GM19324 (cell line): ENCODE measurements at regions not wholly inside any gene's neighbourhood (a gene's known extent, or its start where the extent isn't known, plus 50 kb on each side); places are given as distances from the start of the nearest gene placed in this dataset.

Experiments used
- ATAC-seq: cut with Tn5 transposase; IDR thresholded peaks from one replicate; pipeline ENCODE4 v1.9.1; 2021; ENCODE audit warnings: mild to moderate bottlenecking, moderate library complexity; ENCODE audit not compliant: unreplicated experiment, low FRiP score

DNA sequence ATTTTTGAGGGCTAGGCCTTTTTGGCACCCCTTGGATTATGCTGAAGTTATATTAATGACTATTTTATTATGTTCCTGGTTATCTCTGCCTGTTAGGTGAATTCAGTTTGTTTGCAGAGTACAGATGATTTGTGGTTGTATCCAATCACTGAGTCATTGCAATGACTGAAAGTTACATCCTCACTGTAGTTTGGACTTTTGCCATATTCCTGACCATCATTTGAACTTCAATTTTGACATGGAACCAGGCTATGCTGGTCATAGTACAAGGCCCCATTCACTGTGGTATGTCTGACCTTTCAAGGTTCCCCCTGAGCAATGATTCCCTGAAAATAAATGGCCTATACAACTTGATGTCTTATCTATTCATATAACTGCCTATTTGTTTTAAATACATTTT, 621.0 kb downstream of the CCER1 start:
- no peak for ATAC-seq

- no peak for ATAC-seq
These were observed 621.6 kb downstream of the CCER1 start for GRCh38 chr12:90333424-90333823.

DNA sequence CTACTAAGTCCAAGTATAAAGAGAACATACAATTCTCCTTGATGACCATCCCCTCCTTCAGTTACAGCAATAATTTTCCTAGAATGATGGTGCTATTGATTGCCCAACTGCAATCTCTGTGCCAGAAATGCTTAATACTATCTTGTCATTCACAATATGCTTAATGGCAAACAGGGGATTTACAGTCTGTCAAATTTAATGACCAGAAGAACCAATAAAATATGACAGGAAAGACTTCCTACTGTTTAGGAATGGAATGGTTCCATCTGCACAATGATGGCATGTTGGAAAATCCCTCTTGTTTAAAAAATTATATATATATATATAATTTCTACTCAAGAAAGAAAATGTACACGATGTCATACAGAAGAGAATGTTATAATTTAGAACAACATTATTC, 623.2 kb downstream of the CCER1 start:
- ATAC-seq: no peak

GRCh38 chr12:90331262-90331661, 622.6 kb upstream of the ATP2B1 start:
- no peak for ATAC-seq

GRCh38 chr12:90327793-90328743, 619.4 kb upstream of the ATP2B1 start:
- ATAC-seq: no peak

GRCh38 chr12:90323217-90323616, 614.6 kb upstream of the ATP2B1 start:
- ATAC-seq: no peak

- no peak for ATAC-seq
These were observed 613.4 kb upstream of the ATP2B1 start for GRCh38 chr12:90322006-90322405.

DNA sequence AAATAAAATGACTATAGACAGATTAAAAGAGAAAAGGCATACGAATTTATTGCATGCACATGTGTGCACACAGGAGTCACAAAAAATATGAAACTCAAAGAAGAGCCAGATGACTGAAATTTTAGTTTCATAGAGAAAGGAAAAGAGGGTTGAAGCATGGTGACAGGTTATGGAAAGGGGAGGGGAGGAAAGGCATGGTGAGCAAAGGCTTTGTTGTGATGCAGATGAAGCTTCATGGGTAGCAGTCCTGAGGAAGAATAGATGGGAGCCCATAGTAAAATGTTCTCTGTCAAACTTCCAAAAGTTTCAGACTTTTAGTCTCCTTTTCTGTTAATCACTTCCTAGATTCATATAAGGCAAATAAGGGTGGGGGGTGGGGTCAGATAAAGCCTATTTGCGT, 612.7 kb upstream of the ATP2B1 start:
- no peak for ATAC-seq

- ATAC-seq: no peak
These were observed 602.9 kb upstream of the ATP2B1 start for GRCh38 chr12:90311561-90311960.

DNA sequence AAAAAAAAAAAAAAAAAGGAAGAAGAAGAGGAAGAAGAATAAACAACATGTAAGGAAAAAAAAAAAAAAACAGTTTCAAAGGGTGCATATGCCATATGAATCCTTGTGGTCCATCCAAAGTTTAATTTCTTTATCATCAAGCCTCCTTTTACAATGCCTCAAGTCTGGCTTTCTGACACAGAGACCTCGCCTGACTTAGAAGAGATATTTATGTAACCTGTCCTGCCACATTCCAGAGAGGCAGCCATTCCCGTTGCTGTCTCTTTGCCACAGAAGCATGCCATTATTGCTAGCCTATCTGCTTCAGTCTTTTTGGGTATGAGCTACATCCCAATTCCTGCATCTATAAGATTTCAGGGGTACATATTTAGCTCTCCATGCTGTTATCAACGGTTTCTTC, 596.7 kb upstream of the ATP2B1 start:
- ATAC-seq: no peak

DNA sequence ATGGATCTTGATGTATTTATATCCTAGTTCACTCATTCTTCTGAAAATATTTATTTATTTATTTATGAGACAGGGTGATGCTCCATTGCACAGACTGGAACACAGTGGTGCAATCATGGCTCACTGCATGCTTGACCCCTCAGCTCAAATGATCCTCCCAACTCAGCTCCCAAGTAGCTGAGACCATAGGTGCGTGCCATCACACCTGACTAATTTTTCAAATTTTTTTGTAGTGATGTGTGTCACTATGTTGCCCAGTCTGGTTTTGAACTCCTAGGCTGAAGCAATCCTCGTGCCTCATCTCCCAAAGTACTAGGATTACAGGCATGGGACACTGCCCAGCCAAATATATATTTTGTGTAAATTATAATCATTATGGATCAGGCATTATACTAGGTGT, 595.6 kb upstream of the ATP2B1 start:
- ATAC-seq: no peak

DNA sequence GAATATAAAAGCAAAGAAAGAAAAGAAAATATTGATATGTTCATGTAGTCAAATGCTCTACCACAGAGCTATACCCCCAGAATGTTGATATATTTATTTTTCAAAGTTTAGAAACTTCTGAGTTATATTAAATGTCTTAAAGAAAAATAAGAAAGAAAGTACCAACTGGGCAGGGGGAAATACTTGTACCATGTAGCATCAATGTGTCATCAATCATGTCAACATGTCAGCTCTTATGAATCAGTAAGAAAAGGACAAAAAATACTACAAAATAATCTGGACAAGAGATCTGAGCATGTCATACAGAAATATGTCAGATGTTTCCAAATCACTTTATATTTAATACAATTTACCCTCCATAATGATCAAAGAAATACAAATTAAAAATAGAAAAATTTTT, 595.1 kb upstream of the ATP2B1 start:
- no peak for ATAC-seq

GRCh38 chr12:90301561-90302133, 593.0 kb upstream of the ATP2B1 start:
- ATAC-seq: no peak

- ATAC-seq: no peak
These were observed 592.5 kb upstream of the ATP2B1 start for GRCh38 chr12:90301095-90301494.

GRCh38 chr12:90299666-90300065, 591.0 kb upstream of the ATP2B1 start:
- peak; percentile 11 for ATAC-seq

DNA sequence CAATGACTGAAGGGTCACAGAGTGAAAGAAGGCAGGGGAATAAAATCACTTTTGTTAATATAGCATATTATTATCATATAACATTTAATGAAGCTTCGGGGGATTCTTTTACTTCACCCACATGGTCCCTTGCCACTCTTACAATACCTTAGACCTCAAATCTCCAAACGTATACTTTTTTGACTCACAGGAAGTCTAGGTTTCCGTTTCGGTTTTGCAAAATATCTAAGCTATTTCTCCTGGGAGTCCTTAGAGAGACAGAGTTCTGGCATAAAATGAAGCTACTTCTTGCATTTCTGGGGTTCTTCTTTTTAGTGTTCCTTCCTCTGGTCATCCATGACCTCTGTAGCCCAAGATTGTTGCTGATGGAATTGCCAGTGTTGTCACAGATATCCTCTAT, 590.5 kb upstream of the ATP2B1 start:
- peak; percentile 88 for ATAC-seq

GRCh38 chr12:90298289-90298948, 589.8 kb upstream of the ATP2B1 start:
- peak; percentile 48 for ATAC-seq

- ATAC-seq: no peak
These were observed 587.2 kb upstream of the ATP2B1 start for GRCh38 chr12:90295858-90296257.

- ATAC-seq: no peak
These were observed 583.5 kb upstream of the ATP2B1 start for GRCh38 chr12:90292183-90292582.

GRCh38 chr12:90290980-90291975, 582.6 kb upstream of the ATP2B1 start:
- ATAC-seq: no peak
